DOHH2 (cell line): ENCODE measurements at regions not wholly inside any gene's neighbourhood (a gene's known extent, or its start where the extent isn't known, plus 50 kb on each side); places are given as distances from the start of the nearest gene placed in this dataset.

Experiments used
- CTCF ChIP-seq: fragments of 200-600 bp; sonication (generic); IDR thresholded peaks from one replicate; pipeline ENCODE4 v1.5.1; 2014; ENCODE audit warnings: antibody characterized with exemption, mild to moderate bottlenecking, low read depth, low read length; ENCODE audit not compliant: poor library complexity, severe bottlenecking
- EZH2phosphoT487 ChIP-seq: fragments of 200-600 bp; sonication (generic); IDR thresholded peaks from 2 replicates; pipeline ENCODE4 v1.6.1; 2017; ENCODE audit warnings: borderline replicate concordance, mild to moderate bottlenecking, antibody characterized with exemption, low read length, moderate library complexity, mixed read lengths

- TF ChIP-seq CTCF (no peak), EZH2phosphoT487 (no peak)
Observed at GRCh38 chr11:86148345-86148747, 79.5 kb upstream of the PICALM start.
